Fibroblast of mammary gland (primary cell): ENCODE measurements at regions not wholly inside any gene's neighbourhood (a gene's known extent, or its start where the extent isn't known, plus 50 kb on each side); places are given as distances from the start of the nearest gene placed in this dataset.

Source experiments
- DNase-seq: peaks from one replicate; pipeline ENCODE4 v3.0.0-alpha.2; 2010; ENCODE audit warnings: low read depth
- H3K4me3 ChIP-seq: 2 replicates; pipeline ENCODE4 v1.5.1; 2011; ENCODE audit warnings: low read depth, mild to moderate bottlenecking, low read length, moderate library complexity; ENCODE audit not compliant: control insufficient read depth
- CTCF ChIP-seq: conservative IDR thresholded peaks from 2 replicates; pipeline ENCODE4 v1.5.1; 2011; ENCODE audit warnings: low read depth, low read length, inconsistent platforms; ENCODE audit not compliant: control insufficient read depth, insufficient read depth

- no peak overlapping the region for H3K4me3 ChIP-seq
- no peak for DNase-seq
- TF ChIP-seq CTCF, result no peak
Measured at GRCh38 chr2:144944546-144945220, 424.8 kb upstream of the ZEB2 start.

DNA sequence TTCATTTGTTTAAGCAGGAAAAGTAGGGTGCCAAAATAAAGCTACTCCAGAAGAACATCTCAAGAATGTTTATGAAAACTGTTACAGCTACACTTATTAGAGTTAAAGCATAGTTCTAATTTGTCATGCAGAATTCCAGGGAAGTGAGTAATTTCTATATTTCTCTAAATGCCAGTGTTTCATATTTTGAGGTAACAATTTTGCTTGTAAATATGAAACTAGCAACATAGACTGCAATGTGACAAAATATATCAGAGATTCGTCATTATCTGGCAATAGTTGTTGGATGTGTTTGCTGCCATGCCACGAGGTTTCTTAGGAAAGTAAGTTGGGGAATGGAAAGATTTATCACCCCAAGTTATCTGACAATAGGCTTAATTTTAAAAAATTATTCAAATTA is 424.1 kb upstream of the ZEB2 start:
- no peak overlapping the region for H3K4me3 ChIP-seq
- TF ChIP-seq CTCF, result no peak
- peak; percentile 70 for DNase-seq

- no peak for TF ChIP-seq CTCF
- H3K4me3 ChIP-seq, result no peak overlapping the region
- DNase-seq, result no peak
Measured at GRCh38 chr2:144943293-144943941, 423.5 kb upstream of the ZEB2 start.

GRCh38 chr2:144942516-144943256 is 422.8 kb upstream of the ZEB2 start:
- TF ChIP-seq CTCF, result no peak
- peak; percentile 62 for DNase-seq
- no peak overlapping the region for H3K4me3 ChIP-seq

DNA sequence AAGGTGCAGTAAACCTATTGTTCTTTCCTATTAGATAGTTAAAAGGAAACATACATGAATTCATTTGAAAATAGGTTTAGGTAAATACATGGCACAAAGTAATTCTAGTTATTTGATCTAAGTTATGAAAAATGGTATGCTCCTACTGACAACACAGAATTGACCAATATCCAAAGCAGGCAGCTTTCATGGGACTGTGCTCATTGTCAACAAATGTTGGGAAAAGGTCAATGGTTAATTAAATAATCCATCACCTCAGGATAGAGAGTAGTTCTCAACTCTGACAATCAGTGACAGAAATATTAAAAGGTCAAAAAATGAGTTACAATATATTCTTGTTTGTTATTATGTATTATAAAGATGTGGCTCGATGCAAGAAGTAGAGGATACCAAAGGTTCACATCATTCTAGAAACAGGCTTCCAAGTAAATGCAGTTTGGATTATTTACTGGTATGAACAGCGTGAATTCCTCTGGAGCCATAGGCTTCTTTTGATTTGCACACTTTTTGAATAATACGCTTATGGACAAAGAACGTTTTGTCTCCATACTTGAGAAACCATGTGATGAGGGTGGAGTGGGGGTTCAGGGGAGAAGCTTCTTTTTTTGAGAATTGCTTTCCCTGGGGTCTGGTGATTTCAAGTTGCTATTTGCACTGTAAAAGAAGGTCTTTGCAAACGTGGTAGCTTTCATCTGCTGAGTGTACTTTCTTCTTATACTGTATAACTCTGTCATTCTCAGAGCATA is 422.0 kb upstream of the ZEB2 start:
- H3K4me3 ChIP-seq, result no peak overlapping the region
- no peak for DNase-seq
- no peak for TF ChIP-seq CTCF

DNA sequence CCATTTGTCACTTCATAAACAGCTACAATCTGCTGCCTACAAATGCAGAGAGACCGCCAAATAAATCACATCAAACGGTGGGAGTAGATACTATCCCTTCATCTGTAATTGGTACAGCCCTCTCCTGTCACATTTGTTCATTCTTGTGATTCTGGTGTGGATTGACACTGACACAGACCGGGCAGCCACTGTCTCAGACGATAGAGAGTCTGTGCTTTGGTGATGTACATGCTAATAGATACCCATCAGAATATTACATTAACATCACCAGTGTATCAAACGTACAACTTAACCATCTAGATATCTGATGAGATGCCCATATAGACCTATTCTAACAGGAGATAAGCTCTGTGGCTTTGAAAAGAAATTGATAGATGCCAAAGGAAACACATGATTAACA is 419.7 kb upstream of the ZEB2 start:
- TF ChIP-seq CTCF, result no peak
- no peak for DNase-seq
- H3K4me3 ChIP-seq, result no peak overlapping the region
